ENCODE measurements at regions not wholly inside any gene's neighbourhood (a gene's known extent, or its start where the extent isn't known, plus 50 kb on each side); places are given as distances from the start of the nearest gene placed in this dataset.

DNA sequence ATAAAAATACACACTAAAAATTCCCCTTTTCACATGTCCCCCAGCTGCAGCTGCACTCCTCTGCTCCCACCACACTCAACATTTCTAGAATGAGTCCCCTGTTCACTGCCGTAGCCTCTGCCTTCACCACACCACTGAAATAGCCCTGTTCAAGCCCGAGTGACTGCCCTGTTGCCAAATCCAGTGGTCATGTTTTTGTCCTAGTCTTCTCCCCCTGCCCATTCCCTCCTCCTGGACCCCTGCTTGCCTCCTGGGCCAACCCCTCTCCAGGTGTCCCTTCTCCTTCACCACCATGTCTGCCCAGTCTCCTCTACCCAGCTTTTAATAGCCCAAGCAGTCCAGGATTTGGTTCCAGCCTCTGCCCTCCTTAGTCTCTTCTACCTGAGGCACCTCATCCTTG, 97.1 kb upstream of the LGALSL start:
- H3K4me1 Mint-ChIP-seq (ENCODE audit: unreplicated experiment), result peaks cover 14% of the 10 kb centered on the region
- no peak for DNase-seq (ENCODE audit: low spot score)
- H3K9me3 Mint-ChIP-seq (ENCODE audit: unreplicated experiment), result no peaks in the 10 kb centered on the region
- H3K27me3 Mint-ChIP-seq (ENCODE audit: unreplicated experiment), result peaks cover 9% of the 10 kb centered on the region
- no peak overlapping the region for H3K27ac Mint-ChIP-seq (ENCODE audit: unreplicated experiment)
- no peak overlapping the region for H3K4me3 Mint-ChIP-seq (ENCODE audit: unreplicated experiment)
- H3K36me3 Mint-ChIP-seq (ENCODE audit: low read depth, unreplicated experiment), result no peaks in the 10 kb centered on the region
- TF ChIP-seq, protein P1, sequence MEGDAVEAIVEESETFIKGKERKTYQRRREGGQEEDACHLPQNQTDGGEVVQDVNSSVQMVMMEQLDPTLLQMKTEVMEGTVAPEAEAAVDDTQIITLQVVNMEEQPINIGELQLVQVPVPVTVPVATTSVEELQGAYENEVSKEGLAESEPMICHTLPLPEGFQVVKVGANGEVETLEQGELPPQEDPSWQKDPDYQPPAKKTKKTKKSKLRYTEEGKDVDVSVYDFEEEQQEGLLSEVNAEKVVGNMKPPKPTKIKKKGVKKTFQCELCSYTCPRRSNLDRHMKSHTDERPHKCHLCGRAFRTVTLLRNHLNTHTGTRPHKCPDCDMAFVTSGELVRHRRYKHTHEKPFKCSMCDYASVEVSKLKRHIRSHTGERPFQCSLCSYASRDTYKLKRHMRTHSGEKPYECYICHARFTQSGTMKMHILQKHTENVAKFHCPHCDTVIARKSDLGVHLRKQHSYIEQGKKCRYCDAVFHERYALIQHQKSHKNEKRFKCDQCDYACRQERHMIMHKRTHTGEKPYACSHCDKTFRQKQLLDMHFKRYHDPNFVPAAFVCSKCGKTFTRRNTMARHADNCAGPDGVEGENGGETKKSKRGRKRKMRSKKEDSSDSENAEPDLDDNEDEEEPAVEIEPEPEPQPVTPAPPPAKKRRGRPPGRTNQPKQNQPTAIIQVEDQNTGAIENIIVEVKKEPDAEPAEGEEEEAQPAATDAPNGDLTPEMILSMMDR (IDR thresholded peaks at IDR 0.05; ENCODE audit: unreplicated experiment), result no peak

DNA sequence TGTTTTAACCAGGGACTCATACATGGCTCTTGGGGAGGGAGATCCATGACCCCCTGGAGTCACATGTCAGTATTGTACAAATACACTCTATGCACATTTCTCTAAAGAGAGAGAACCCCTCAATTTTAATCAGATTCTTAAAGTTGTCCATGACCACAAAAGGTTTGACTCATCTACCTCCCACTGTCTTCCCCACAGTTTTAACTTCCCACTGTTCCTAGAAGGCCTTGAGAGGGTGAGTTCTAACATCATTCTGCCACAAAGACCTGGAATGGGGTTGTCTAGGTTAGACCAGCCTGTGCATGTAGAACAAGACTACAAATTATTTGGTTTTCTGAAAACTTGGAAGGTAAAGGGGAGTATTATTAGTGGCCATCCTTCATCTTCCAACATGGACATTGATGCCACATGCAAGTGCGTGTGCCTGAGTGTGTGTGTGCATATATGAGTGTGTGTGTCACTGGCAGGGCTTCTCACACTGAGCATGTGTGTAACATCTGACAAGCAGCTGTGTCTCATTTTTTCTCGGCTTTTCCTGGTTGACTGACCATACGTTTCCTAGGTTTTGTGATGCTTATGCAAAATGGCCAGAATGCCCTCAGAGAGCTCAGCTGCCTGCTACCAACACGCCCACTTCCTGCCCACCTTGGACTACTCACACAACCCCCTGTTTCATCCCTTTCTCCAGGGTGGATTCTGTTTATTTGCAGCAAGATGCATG, 94.6 kb upstream of the LGALSL start:
- Mint-ChIP-seq H3K4me3 (ENCODE audit: unreplicated experiment) (no peak overlapping the region), H3K27me3 (ENCODE audit: unreplicated experiment) (peaks cover 9% of the 10 kb centered on the region), H3K36me3 (ENCODE audit: low read depth, unreplicated experiment) (no peaks in the 10 kb centered on the region), H3K27ac (ENCODE audit: unreplicated experiment) (no peak overlapping the region), H3K9me3 (ENCODE audit: unreplicated experiment) (no peaks in the 10 kb centered on the region), H3K4me1 (ENCODE audit: unreplicated experiment) (peaks cover 25% of the 10 kb centered on the region)
- TF ChIP-seq, protein P1 (IDR thresholded peaks at IDR 0.05; ENCODE audit: unreplicated experiment), result no peak
- no peak for DNase-seq (ENCODE audit: low spot score)

DNA sequence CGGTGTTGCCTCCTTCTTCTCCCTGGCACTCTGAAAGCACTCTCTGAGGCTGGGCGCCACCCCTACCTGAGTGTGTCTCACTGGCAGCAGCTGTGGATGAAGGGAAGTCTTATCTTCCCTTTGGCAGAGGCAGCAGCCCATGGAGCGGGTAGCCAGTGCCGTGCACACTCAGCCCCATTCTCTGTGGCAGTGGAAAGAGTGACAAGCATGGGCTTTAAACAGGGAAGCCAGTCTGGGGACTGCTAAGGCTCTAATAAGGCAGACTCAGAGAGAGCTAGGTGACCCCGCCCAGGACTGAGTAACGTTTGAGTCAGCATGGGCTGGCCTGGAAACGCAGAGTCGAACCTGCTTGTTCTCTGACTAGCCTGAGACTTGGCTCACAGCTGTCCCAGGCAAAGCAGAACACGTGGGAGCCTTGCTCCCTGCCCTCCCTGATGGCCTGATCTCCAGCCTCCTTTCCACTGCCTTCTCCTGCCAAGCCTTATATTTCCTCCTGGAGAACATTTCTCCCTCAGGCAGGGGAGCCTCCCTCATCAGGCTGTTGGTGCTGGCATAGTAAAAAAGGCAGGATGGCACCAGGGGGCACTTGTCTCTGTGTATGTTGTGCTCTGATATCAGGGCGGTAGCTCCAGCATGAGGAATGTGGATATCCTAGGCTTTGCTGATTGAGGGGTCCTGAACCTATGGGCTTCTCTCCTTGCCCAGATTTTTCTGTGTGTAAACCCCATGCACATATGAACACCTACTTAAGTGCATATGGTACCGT, 93.9 kb upstream of the LGALSL start:
- peaks cover 9% of the 10 kb centered on the region for H3K27me3 Mint-ChIP-seq (ENCODE audit: unreplicated experiment)
- H3K4me1 Mint-ChIP-seq (ENCODE audit: unreplicated experiment), result peaks cover 27% of the 10 kb centered on the region
- H3K36me3 Mint-ChIP-seq (ENCODE audit: low read depth, unreplicated experiment), result no peaks in the 10 kb centered on the region
- TF ChIP-seq, protein P1 (IDR thresholded peaks at IDR 0.05; ENCODE audit: unreplicated experiment), result no peak
- H3K4me3 Mint-ChIP-seq (ENCODE audit: unreplicated experiment), result no peak overlapping the region
- H3K9me3 Mint-ChIP-seq (ENCODE audit: unreplicated experiment), result no peaks in the 10 kb centered on the region
- no peak overlapping the region for H3K27ac Mint-ChIP-seq (ENCODE audit: unreplicated experiment)
- no peak for DNase-seq (ENCODE audit: low spot score)

DNA sequence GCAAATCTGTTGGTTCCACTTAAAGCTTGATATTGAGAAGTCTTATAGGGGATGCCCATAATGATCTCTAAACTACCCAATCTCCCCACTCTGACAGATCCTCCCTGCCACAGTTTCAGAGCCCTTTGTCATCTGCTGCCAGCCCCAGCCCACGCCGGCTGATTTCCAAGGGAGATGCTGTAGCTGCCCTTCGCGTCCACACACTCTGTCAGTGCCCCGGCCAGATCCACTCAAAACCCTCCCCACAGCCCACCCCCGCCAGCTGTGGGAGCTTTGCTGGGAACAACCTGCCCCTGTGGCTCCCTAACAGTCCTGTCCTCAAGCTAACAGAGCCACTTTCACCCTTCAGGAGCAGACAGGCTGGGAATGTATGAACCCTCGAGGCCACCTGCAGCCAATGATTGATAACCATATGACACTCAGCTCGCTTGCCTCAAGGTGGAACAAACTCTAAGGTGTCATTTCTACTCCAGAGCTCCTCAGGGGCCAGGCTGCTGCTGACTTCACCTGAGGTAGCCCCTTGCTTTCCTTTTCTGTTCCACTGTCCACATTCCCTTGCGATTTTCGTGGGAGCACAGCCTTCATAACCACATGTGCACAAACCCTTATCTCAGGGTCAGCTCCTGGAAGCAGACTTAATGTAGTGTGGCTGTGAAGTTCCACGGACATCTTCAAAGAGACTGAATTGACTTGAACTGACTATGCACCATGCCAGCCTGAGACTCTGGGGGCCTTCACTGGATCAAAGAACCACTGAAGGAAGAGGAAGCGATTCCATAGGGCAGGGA, 92.6 kb upstream of the LGALSL start:
- no peak for DNase-seq (ENCODE audit: low spot score)
- TF ChIP-seq, protein P1 (IDR thresholded peaks at IDR 0.05; ENCODE audit: unreplicated experiment), result no peak
- H3K27me3 Mint-ChIP-seq (ENCODE audit: unreplicated experiment), result peaks cover 9% of the 10 kb centered on the region
- no peak overlapping the region for H3K4me3 Mint-ChIP-seq (ENCODE audit: unreplicated experiment)
- H3K36me3 Mint-ChIP-seq (ENCODE audit: low read depth, unreplicated experiment), result no peaks in the 10 kb centered on the region
- no peak overlapping the region for H3K27ac Mint-ChIP-seq (ENCODE audit: unreplicated experiment)
- no peaks in the 10 kb centered on the region for H3K9me3 Mint-ChIP-seq (ENCODE audit: unreplicated experiment)
- peaks cover 27% of the 10 kb centered on the region for H3K4me1 Mint-ChIP-seq (ENCODE audit: unreplicated experiment)

Measured in endothelial cell (in vitro differentiated cells).